ENCODE measurements at regions not wholly inside any gene's neighbourhood (a gene's known extent, or its start where the extent isn't known, plus 50 kb on each side); places are given as distances from the start of the nearest gene placed in this dataset.

DNA sequence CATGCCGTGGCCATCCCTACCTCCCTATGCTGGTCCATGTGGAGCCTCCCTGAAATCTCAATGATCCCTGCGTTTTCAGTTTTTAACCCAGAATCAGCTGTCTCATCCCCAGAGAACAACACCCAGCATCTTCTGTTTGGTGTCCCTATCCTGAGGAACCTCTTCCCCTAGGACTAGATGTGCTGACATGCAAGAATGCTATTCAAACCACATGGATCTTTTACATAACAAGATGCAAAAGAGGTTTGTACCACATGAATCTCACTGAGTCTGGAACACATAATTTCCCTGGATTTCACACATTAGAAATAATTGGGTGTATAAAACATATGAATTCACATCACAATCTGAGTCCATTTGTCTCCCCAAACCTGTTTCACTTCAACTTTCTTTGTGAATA, 174.6 kb upstream of the NECTIN3 start:
- TF ChIP-seq, protein P1, sequence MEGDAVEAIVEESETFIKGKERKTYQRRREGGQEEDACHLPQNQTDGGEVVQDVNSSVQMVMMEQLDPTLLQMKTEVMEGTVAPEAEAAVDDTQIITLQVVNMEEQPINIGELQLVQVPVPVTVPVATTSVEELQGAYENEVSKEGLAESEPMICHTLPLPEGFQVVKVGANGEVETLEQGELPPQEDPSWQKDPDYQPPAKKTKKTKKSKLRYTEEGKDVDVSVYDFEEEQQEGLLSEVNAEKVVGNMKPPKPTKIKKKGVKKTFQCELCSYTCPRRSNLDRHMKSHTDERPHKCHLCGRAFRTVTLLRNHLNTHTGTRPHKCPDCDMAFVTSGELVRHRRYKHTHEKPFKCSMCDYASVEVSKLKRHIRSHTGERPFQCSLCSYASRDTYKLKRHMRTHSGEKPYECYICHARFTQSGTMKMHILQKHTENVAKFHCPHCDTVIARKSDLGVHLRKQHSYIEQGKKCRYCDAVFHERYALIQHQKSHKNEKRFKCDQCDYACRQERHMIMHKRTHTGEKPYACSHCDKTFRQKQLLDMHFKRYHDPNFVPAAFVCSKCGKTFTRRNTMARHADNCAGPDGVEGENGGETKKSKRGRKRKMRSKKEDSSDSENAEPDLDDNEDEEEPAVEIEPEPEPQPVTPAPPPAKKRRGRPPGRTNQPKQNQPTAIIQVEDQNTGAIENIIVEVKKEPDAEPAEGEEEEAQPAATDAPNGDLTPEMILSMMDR (IDR thresholded peaks at IDR 0.05; ENCODE audit: insufficient read depth, low read depth, low read length): no peak
- H3K4me3 ChIP-seq (ENCODE audit: low read depth, low read length): no peak overlapping the region
- no peak for DNase-seq (ENCODE audit: low read depth)

DNA sequence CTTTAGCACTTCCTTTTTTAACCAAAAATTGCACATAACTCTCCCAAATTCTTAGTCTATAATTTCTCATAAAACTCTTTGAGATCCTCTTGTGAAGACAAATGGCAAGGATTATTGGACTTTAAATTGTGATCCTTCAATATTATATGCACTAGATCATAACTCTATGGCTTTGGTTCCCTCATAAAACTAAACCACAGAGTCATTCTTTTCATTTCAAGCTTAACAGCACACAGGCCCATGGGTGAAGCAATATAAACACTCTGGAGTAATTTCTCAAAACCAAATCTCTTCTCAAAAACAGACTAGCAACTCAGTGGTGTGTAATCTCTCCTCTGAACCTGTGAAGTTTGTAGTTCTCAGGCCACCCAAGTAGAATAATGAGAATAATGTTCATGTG, 171.0 kb upstream of the NECTIN3 start:
- TF ChIP-seq, protein P1 (IDR thresholded peaks at IDR 0.05; ENCODE audit: insufficient read depth, low read depth, low read length): no peak
- peak; percentile 98 for DNase-seq (ENCODE audit: low read depth)
- H3K4me3 ChIP-seq (ENCODE audit: low read depth, low read length): no peak overlapping the region

DNA sequence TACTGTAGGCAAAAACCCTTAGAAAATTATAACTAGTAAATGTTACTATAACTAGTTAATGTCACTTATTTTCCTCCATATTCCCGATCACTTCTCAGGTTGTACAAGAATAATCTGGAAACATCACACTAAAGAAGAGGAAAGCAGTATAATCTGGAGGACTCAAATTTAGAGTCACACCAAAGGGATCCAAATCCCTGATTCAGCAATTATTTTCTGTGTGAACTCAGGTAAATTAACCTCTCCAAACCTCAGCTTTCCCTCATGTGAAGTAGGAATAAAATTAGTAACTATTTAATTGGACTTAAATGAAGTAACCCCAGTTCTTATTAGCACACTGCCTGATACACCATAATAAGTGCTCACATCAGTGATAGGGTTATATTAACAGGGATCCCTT, 170.1 kb upstream of the NECTIN3 start:
- H3K4me3 ChIP-seq (ENCODE audit: low read depth, low read length): no peak overlapping the region
- DNase-seq (ENCODE audit: low read depth): no peak
- TF ChIP-seq, protein P1 (IDR thresholded peaks at IDR 0.05; ENCODE audit: insufficient read depth, low read depth, low read length): no peak

- TF ChIP-seq, protein P1 (IDR thresholded peaks at IDR 0.05; ENCODE audit: insufficient read depth, low read depth, low read length): no peak
- H3K4me3 ChIP-seq (ENCODE audit: low read depth, low read length): no peak overlapping the region
- no peak for DNase-seq (ENCODE audit: low read depth)
Observed at GRCh38 chr3:110902453-110903085, 169.0 kb upstream of the NECTIN3 start.

- TF ChIP-seq, protein P1 (IDR thresholded peaks at IDR 0.05; ENCODE audit: insufficient read depth, low read depth, low read length): no peak
- H3K4me3 ChIP-seq (ENCODE audit: low read depth, low read length): no peak overlapping the region
- no peak for DNase-seq (ENCODE audit: low read depth)
Observed at GRCh38 chr3:110903771-110904519, 167.7 kb upstream of the NECTIN3 start.

DNA sequence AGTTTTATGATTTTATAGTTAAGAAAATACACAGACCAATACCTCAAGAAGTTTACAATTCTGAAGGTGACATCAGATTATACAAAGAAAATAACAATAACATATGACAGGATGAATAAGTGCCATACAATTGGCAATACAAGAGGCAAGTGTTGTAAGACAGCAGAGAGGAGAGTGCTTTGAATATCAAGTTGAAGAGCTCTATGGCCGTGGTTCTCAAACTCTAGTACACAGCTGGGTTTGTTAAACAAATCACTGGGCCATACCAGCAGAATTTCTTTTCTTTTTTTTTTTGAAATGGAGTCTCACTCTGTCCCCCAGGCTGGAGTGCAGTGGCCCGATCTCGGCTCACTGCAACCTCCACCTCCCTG, 167.1 kb upstream of the NECTIN3 start:
- TF ChIP-seq, protein P1 (IDR thresholded peaks at IDR 0.05; ENCODE audit: insufficient read depth, low read depth, low read length): no peak

More for the DNA sequence above, 167.1 kb upstream of the NECTIN3 start:
- DNase-seq (ENCODE audit: low read depth): no peak
- H3K4me3 ChIP-seq (ENCODE audit: low read depth, low read length): no peak overlapping the region
